ENCODE measurements at regions not wholly inside any gene's neighbourhood (a gene's known extent, or its start where the extent isn't known, plus 50 kb on each side); places are given as distances from the start of the nearest gene placed in this dataset.

GRCh38 chr15:85986116-85986515 is 93.6 kb upstream of the AGBL1 start:
- H3K4me3 ChIP-seq (ENCODE audit: low read depth in 2 of 2, low read length in 1 of 2): no peak overlapping the region
- no peaks in the 10 kb centered on the region for H3F3A ChIP-seq (replicated peaks; ENCODE audit: insufficient read depth)
- H3K9ac ChIP-seq: no peak overlapping the region
- no peaks in the 10 kb centered on the region for H3K79me2 ChIP-seq (ENCODE audit: insufficient read depth)
- no peak overlapping the region for H2AFZ ChIP-seq (ENCODE audit: low read depth)
- WGBS (ENCODE audit: low lambda C conversion rate): 53% methylated on average over 4 of the region's 4 CpGs
- CTCF ChIA-PET: no interaction called here
- no peaks in the 10 kb centered on the region for H3K9me3 ChIP-seq
- no peaks in the 10 kb centered on the region for H3K27me3 ChIP-seq (ENCODE audit: insufficient read depth)
- H4K20me1 ChIP-seq (ENCODE audit: insufficient read depth): no peaks in the 10 kb centered on the region
- H3K27ac ChIP-seq (ENCODE audit: low read depth in 2 of 2, low read length in 1 of 2): no peak overlapping the region
- TF ChIP-seq CHD2 (IDR thresholded peaks at IDR 0.05; ENCODE audit: low read length, partially characterized antibody) (no peak), TAF1 (IDR thresholded peaks at IDR 0.05; ENCODE audit: borderline replicate concordance, low read depth, low read length) (no peak), TEAD4 (IDR thresholded peaks at IDR 0.05; ENCODE audit: borderline replicate concordance, insufficient read depth) (no peak), MEF2A (IDR thresholded peaks at IDR 0.05; ENCODE audit: borderline replicate concordance, low read depth) (no peak), RXRA (IDR thresholded peaks at IDR 0.05; ENCODE audit: borderline replicate concordance, low read depth) (no peak), NRF1 (IDR thresholded peaks at IDR 0.05; ENCODE audit: low read depth, low read length) (no peak), RFX5 (IDR thresholded peaks at IDR 0.05; ENCODE audit: low read length) (no peak), GATA2 (CRISPR knock-in tag; IDR thresholded peaks at IDR 0.05) (no peak), USF1 (IDR thresholded peaks at IDR 0.05; ENCODE audit: borderline replicate concordance, low read depth) (no peak), POLR2AphosphoS5 (IDR thresholded peaks at IDR 0.05; ENCODE audit: low read depth, low read length) (no peak), SIN3A (IDR thresholded peaks at IDR 0.05; ENCODE audit: borderline replicate concordance, low read depth, low read length) (no peak), SMC3 (IDR thresholded peaks at IDR 0.05; ENCODE audit: low read depth, low read length) (no peak)
- H3K36me3 ChIP-seq (replicated peaks in 1 of 2; ENCODE audit: control insufficient read depth in 1 of 2, insufficient read depth in 2 of 2, low read length in 1 of 2): no peaks in the 10 kb centered on the region
- no peaks in the 10 kb centered on the region for H3K9me2 ChIP-seq
- DNase-seq: no peak
- peaks cover 0 to 2% of the 10 kb centered on the region in 2 experiments; a peak in 1 of 4 replicates for H3K4me1 ChIP-seq (ENCODE audit: control insufficient read depth in 1 of 2, insufficient read depth in 2 of 2, low read depth in 1 of 2, low read length in 1 of 2)
- H3K4me2 ChIP-seq: no peak overlapping the region
- POLR2A ChIA-PET: no interaction called here

GRCh38 chr15:85986741-85987140 is 92.9 kb upstream of the AGBL1 start:
- 30% methylated on average over 4 of the region's 4 CpGs for WGBS (ENCODE audit: low lambda C conversion rate)
- peaks cover 0 to 2% of the 10 kb centered on the region in 2 experiments; a peak in 1 of 4 replicates for H3K4me1 ChIP-seq (ENCODE audit: control insufficient read depth in 1 of 2, insufficient read depth in 2 of 2, low read depth in 1 of 2, low read length in 1 of 2)
- H3F3A ChIP-seq (replicated peaks; ENCODE audit: insufficient read depth): no peaks in the 10 kb centered on the region
- H2AFZ ChIP-seq (ENCODE audit: low read depth): no peak overlapping the region
- no peaks in the 10 kb centered on the region for H3K9me3 ChIP-seq
- ChIA-PET POLR2A (no interaction called here), CTCF (no interaction called here)
- H3K9ac ChIP-seq: no peak overlapping the region
- DNase-seq: no peak
- H3K27ac ChIP-seq (ENCODE audit: low read depth in 2 of 2, low read length in 1 of 2): no peak overlapping the region
- H3K9me2 ChIP-seq: no peaks in the 10 kb centered on the region
- no peak overlapping the region for H3K4me3 ChIP-seq (ENCODE audit: low read depth in 2 of 2, low read length in 1 of 2)
- no peak overlapping the region for H3K4me2 ChIP-seq
- H3K79me2 ChIP-seq (ENCODE audit: insufficient read depth): no peaks in the 10 kb centered on the region
- no peaks in the 10 kb centered on the region for H3K36me3 ChIP-seq (replicated peaks in 1 of 2; ENCODE audit: control insufficient read depth in 1 of 2, insufficient read depth in 2 of 2, low read length in 1 of 2)
- TF ChIP-seq RXRA (IDR thresholded peaks at IDR 0.05; ENCODE audit: borderline replicate concordance, low read depth): no peak
- no peak for TF ChIP-seq RCOR1 (IDR thresholded peaks at IDR 0.05; ENCODE audit: low read length)
- TF ChIP-seq NFIC (IDR thresholded peaks at IDR 0.05; ENCODE audit: borderline replicate concordance): no peak
- TF ChIP-seq MEF2A (IDR thresholded peaks at IDR 0.05; ENCODE audit: borderline replicate concordance, low read depth): no peak
- TF ChIP-seq IRF3 (IDR thresholded peaks at IDR 0.05; ENCODE audit: low read depth, low read length): no peak
- no peak for TF ChIP-seq FOXM1 (IDR thresholded peaks at IDR 0.05; ENCODE audit: low read depth)
- H4K20me1 ChIP-seq (ENCODE audit: insufficient read depth): no peaks in the 10 kb centered on the region
- H3K27me3 ChIP-seq (ENCODE audit: insufficient read depth): no peaks in the 10 kb centered on the region

All from SK-N-SH (cell line).